Prostate gland (tissue), 2 donors: ENCODE measurements at regions not wholly inside any gene's neighbourhood (a gene's known extent, or its start where the extent isn't known, plus 50 kb on each side); places are given as distances from the start of the nearest gene placed in this dataset.

Experiments used
- DNase-seq: peaks from one replicate; pipeline ENCODE4 v3.0.0-alpha.2; 2019; ENCODE audit warnings: low spot score
- H3K27ac ChIP-seq, 2 donors: fragments of 200-600 bp; sonication (generic); 2 replicates each; pipeline ENCODE4 v1.5.1; 2017 to 2019
- H3K27me3 ChIP-seq: fragments of 200-600 bp; sonication (generic); replicated peaks from 2 replicates; pipeline ENCODE4 v1.5.1; 2019; ENCODE audit not compliant: insufficient read depth
- H3K36me3 ChIP-seq, 2 donors: fragments of 200-600 bp; sonication (generic); 1 replicate in 1 of 2; 2 replicates in 1 of 2; pipeline versions ENCODE4 v1.5.1 to v1.8.1; 2017 to 2019
- H3K4me1 ChIP-seq: fragments of 200-600 bp; sonication (generic); replicated peaks from 2 replicates; pipeline ENCODE4 v1.5.1; 2019
- H3K4me3 ChIP-seq, 2 donors: fragments of 200-600 bp; sonication (generic); 2 replicates each; pipeline ENCODE4 v1.5.1; 2017 to 2019
- H3K9me3 ChIP-seq: fragments of 200-600 bp; sonication (generic); 2 replicates; pipeline ENCODE4 v1.5.1; 2017
- POLR2A ChIP-seq: fragments of 450-650 bp; IDR thresholded peaks from one replicate; pipeline ENCODE4 v1.6.1; 2016; ENCODE audit warnings: antibody characterized with exemption, mild to moderate bottlenecking
- POLR2AphosphoS5 ChIP-seq: sonication (generic); formaldehyde crosslinking; IDR thresholded peaks from one replicate; pipeline ENCODE4 v1.6.1; 2017; ENCODE audit warnings: antibody characterized with exemption
- WGBS: methylation state at CpG from one replicate; pipeline ENCODE4 v1.1.5; 2018; 5-methylcytosine and 5-hydroxymethylcytosine counted together
- intact Hi-C: fragments of 100-400 bp; cut with DNase I; formaldehyde crosslinking; loops from one replicate; pipeline ENCODE4 v1.14.2; 2022
- TF ChIP-seq, protein P1 (sequence below), 4 experiments: fragments of 200-600 bp in 2 of 4; fragments of 450-650 bp in 2 of 4; sonication (generic) in 2 of 4; IDR thresholded peaks; 1 replicate in 3 of 4; 2 replicates in 1 of 4; pipeline ENCODE4 v1.5.1; 2016 to 2019; ENCODE audit warnings: antibody characterized with exemption in 4 of 4, mild to moderate bottlenecking in 2 of 4, moderate library complexity in 2 of 4

DNA sequence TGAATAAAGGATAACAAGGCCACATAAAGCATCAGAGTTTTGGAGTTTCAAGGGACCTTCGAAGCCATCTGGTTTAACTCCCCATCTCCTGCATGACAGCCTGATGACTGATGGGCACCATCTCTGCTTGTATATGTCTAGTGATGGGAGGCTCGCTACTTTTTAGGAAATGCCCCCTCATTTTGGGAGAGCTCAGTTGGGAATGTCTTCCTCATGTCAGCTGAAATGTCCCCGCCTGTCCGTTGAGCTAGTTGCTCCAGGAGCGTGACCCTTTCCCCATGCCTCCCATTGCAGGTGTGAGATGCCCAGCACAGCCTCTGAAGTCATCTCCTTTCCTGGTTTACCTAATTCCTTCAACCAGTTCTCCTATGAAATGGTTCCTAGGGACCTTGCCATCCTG lies 69.6 kb upstream of the CAPRIN2 start:
- no peak overlapping the region for H3K27ac ChIP-seq
- 98% methylated on average over 5 of the region's 5 CpGs for WGBS
- no peaks in the 10 kb centered on the region for H3K27me3 ChIP-seq
- intact Hi-C loops = no loop called here
- H3K36me3 ChIP-seq = no peaks in the 10 kb centered on the region
- TF ChIP-seq POLR2AphosphoS5 (no peak), POLR2A (no peak)
- TF ChIP-seq, protein P1, sequence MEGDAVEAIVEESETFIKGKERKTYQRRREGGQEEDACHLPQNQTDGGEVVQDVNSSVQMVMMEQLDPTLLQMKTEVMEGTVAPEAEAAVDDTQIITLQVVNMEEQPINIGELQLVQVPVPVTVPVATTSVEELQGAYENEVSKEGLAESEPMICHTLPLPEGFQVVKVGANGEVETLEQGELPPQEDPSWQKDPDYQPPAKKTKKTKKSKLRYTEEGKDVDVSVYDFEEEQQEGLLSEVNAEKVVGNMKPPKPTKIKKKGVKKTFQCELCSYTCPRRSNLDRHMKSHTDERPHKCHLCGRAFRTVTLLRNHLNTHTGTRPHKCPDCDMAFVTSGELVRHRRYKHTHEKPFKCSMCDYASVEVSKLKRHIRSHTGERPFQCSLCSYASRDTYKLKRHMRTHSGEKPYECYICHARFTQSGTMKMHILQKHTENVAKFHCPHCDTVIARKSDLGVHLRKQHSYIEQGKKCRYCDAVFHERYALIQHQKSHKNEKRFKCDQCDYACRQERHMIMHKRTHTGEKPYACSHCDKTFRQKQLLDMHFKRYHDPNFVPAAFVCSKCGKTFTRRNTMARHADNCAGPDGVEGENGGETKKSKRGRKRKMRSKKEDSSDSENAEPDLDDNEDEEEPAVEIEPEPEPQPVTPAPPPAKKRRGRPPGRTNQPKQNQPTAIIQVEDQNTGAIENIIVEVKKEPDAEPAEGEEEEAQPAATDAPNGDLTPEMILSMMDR (IDR thresholded peaks at IDR 0.05) = no peak
- no peaks in the 10 kb centered on the region for H3K4me1 ChIP-seq
- H3K4me3 ChIP-seq = no peak overlapping the region
- no peaks in the 10 kb centered on the region for H3K9me3 ChIP-seq
- no peak for DNase-seq

DNA sequence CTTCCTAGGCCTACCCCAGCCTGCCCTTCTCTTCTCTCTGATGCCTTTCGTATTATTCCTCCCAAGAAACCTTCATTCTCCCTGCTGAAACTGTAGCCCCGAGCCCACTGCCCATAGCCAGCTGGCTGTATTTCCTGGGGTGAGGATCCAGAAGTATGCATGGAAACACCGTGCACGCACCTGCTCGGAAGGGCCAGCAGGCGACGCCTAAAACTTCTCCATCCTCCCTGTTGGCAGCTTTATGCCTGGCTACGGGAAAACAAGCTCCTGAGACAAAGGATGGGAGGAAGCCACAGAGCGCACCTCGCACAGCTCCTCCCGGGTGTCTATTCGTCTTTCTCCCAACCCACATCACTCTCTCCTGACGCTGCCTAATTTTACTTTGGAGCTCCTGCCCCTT lies 69.0 kb upstream of the CAPRIN2 start:
- H3K36me3 ChIP-seq = no peaks in the 10 kb centered on the region
- TF ChIP-seq POLR2AphosphoS5 (no peak), POLR2A (no peak)
- TF ChIP-seq, protein P1 (IDR thresholded peaks at IDR 0.05) = no peak
- 90% methylated on average over 13 of the region's 13 CpGs for WGBS
- H3K4me1 ChIP-seq = no peaks in the 10 kb centered on the region
- H3K4me3 ChIP-seq = no peak overlapping the region
- no peaks in the 10 kb centered on the region for H3K27me3 ChIP-seq
- H3K27ac ChIP-seq = no peak overlapping the region
- no peak for DNase-seq
- intact Hi-C loops = no loop called here
- H3K9me3 ChIP-seq = no peaks in the 10 kb centered on the region

DNA sequence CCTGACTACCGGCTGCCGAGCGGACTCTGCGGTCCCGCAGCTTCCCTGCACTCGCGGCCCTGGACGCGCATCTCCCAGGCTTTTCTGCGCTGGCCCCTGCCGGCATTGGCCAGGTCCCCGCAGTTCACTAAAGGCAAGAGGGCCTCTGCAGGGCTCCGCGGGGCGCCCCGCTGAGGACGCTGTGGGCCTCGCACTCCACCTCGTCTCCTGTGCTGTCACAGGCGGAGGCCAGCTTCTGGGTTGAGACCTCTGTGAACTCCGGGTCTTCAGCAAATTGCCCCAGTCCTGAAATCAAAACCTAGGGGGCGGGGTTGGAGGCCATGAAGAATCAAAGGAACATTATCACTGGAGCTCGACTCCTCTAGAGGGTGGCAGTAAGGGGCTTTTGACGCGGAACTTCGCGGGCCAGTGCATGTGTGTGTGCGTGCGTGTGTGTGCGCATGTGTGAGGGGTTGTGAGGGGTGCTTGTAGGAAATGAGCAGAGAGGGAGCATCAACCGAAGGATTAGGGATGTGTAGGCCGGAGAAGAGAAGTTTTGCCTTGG lies 68.5 kb upstream of the CAPRIN2 start:
- H3K27me3 ChIP-seq = no peaks in the 10 kb centered on the region
- H3K27ac ChIP-seq = peak overlapping the region; percentile 3 to 74
- no peaks in the 10 kb centered on the region for H3K36me3 ChIP-seq
- H3K4me3 ChIP-seq = peak overlapping the region in 1 of 2 donors; percentile 33
- intact Hi-C loops = no loop called here
- 73% methylated on average over 32 of the region's 32 CpGs for WGBS
- H3K4me1 ChIP-seq = no peaks in the 10 kb centered on the region
- no peak for DNase-seq
- H3K9me3 ChIP-seq = no peaks in the 10 kb centered on the region
- TF ChIP-seq POLR2AphosphoS5 (no peak), POLR2A (no peak)
- TF ChIP-seq, protein P1 (IDR thresholded peaks at IDR 0.05) = no peak

DNA sequence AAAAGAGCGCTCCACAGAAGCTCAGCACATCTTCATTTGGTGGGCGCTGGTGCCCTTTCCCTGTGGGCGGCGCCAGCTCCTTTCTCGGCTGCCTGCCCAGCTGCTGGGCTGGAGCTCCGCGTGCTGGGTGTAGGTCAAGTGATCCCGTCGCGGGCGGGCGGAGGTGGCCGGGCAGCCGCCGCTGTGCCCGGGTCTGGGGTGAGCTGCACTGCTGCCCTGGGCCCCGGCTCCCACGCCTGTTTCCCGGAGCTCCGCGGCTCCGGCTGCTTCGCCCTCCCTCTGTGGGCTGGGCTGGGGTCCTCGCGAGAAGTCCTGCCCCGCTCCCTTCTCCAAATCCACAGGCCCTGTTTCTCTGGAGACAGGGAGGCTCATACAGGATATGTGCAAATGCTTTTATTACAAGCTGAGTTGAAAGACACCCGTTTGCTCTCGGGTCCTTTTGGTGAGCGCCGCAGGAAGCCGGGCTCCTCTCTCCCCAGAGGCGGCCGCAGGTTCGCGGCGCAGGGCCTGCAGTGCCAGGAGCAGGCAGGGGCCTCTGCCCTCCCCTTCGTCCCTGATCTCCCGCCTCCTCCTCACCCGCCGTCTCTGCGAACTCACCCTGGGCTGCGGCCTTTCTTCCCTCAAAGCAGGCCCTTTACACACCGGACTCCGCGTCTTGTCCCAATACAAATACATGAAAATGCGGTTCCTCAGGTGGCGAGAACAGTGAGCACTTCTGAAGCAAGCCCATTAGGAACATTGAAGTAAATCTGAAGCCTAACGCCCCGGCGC lies 67.8 kb upstream of the CAPRIN2 start:
- Histone ChIP-seq H3K4me3 (peak overlapping the region; percentile 24 to 33), H3K36me3 (no peaks in the 10 kb centered on the region), H3K27me3 (no peaks in the 10 kb centered on the region), H3K4me1 (no peaks in the 10 kb centered on the region), H3K9me3 (no peaks in the 10 kb centered on the region), H3K27ac (peak overlapping the region; percentile 3 to 74)
- no peak for DNase-seq
- TF ChIP-seq POLR2A = no peak
- TF ChIP-seq, protein P1 (IDR thresholded peaks at IDR 0.05) = no peak
- TF ChIP-seq POLR2AphosphoS5 = no peak
- WGBS = 27% methylated on average over 48 of the region's 50 CpGs
- intact Hi-C loops = no loop called here
